Brain pericyte (primary cell): ENCODE measurements at regions not wholly inside any gene's neighbourhood (a gene's known extent, or its start where the extent isn't known, plus 50 kb on each side); places are given as distances from the start of the nearest gene placed in this dataset.
A peak's percentile ranks its signal among the peaks of the same experiment; 100 is the strongest.

Experiments
- DNase-seq: peaks from one replicate; pipeline ENCODE4 v3.0.0-alpha.2; 2012; ENCODE audit warnings: low read depth, low spot score

DNA sequence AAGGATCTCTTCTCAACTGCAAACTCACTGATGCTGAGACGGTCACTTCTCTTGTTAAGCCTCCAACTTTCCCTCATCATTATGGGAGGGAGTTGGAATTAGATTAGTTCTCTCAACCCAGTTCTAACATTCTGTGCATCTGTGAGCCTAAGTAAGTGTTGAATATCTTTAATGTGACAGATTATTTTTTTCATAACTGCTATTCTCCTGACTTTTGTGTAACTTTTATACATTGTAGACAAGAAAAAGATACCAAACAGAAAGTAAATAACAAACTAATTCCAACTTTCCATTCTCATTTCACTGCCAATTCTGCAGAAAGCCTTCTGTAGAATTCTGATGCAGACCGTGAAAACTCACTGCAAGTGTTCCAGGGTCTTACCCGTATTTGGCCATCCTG, 813.5 kb downstream of the TLE4 start:
- no peak for DNase-seq

DNA sequence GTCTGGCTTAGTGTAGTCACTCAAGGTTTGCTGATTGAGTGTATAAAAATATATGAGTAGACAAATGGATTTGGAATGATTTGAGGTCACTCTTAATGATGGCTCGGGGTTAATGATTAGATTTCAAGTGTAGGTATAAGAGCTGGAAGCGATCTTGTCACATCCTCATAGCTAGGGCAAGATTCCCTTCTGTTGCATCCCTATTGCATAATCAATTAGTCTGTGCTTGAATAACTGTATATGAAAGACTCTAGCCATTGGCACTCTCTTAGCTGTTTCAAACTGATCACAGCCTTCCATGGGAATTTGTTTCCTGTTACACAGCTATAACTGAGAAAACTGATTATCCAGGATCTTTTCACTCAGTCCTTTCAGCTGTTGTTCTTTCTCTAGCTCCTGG, 811.6 kb downstream of the TLE4 start:
- DNase-seq = no peak

DNA sequence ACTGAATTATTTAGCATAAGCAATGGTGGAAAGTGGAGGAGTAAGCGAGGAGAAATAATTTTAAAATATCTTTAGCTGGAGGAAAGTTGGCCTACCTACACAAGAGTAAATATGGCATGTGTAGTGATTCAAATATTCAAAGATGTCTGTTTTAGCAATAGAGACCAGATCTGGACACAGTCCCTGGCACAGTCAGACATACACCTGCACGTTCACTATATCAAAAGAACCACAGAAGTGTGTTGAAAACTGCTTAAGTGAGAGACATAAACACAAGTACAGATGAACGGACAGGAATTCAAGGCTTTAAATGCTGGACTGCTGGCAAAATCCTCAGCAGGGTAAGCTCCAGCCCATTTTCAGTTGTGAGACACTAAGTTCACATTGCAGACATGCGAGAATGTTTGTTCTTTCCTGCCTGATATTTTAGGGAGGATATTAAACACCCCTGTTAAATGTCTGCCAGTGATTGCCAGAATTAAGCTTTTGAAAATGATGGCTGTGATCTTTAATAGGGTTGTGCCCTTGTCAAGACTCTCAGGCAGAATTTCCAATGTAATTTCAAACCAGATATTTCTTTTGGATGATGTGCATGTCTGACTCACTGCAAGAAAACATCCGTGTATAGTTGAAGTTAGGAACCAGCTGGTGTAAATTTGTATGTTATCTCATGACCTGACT, 810.6 kb downstream of the TLE4 start:
- peak; percentile 17 for DNase-seq

GRCh38 chr9:80380301-80380700, 808.5 kb downstream of the TLE4 start:
- DNase-seq = no peak

DNA sequence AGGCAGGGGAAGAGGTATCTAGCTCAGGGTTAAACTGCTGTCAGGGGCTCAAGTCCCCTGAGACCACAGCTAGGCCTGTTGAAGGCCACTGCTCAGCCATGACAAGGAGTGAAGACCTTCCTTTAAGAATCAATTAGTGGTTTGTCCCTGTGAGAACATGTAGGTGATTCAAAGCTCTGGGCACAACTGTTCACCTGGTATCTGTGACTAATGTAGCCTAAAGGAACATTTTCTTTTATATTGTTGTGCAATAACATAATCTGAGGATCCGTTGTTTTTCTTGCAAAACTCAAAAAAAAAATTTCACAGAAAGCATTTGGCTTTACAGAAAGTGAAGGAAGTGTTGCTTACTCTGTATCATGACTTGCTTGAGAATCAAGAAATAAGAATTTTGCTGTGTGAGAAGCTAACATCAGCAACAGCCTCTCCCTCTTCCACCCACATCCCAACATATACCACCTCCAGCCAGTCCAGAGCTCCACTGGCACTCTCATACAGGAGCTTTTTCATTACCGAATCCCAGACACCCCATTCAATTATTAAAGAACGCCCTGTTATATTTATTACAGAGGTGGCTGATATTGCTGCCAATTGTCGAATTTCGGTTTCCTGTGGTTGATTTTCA, 807.0 kb downstream of the TLE4 start:
- DNase-seq = no peak

DNA sequence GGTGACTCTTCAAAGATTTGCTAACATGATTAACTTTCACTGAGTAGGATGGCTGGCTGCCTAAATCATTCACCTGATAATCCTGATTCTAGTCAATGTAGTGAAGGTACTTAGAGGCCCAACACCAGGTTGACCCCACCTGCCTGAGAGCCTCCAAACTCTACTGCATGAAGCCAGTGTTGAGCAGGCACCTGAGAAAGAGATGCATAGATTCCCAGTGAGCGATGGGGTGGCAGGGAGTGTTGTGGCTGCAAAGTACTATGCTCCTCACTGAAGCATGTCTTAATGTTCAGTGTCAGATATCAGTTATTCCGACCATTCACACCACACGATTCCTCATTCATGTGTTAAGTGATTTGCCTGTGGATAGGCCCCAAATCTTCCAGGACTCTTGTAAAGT, 804.4 kb downstream of the TLE4 start:
- no peak for DNase-seq

DNA sequence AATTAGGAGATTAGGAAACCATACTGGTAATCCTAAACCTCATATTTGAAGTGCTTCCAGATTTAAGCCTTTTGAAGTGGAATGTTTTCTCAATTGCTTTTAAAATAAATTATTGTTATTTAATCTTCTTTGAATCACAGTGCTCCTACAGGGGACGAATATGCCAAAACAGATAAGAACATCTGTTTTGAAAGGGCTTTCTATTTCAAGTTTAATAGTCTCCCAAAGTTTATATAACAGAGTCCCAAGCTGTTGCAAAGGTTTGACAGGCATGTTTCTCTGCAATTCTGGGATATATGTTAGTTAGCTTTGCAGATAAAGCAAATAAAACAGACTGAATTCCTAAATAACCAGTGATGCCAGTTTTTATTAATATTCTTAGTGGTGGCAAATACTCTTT, 803.7 kb downstream of the TLE4 start:
- DNase-seq = no peak

- no peak for DNase-seq
These were observed 797.9 kb downstream of the TLE4 start for GRCh38 chr9:80369641-80370040.

DNA sequence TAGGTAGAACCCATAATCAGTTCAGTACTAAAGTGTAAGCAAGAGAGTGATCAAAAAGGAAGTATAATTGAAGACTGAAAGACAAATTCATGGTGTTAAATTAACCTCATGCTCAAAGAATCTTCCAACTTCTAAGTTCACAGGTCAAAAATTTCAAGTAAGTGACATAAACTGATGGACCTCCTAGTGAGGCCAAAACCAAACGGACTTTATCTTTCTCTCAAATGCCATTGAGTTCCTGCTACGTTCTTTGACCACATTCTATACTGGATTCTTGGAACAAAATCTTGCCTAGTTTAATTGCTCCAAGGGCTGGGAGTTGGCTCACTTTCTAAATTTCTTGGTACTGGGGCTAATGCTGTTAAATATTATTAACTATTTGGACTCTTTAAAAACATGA, 794.9 kb downstream of the TLE4 start:
- no peak for DNase-seq

GRCh38 chr9:80359941-80360881, 788.4 kb downstream of the TLE4 start:
- DNase-seq = no peak

- DNase-seq = no peak
These were observed 787.5 kb downstream of the TLE4 start for GRCh38 chr9:80359291-80359690.

GRCh38 chr9:80352967-80353366, 781.2 kb downstream of the TLE4 start:
- no peak for DNase-seq

DNA sequence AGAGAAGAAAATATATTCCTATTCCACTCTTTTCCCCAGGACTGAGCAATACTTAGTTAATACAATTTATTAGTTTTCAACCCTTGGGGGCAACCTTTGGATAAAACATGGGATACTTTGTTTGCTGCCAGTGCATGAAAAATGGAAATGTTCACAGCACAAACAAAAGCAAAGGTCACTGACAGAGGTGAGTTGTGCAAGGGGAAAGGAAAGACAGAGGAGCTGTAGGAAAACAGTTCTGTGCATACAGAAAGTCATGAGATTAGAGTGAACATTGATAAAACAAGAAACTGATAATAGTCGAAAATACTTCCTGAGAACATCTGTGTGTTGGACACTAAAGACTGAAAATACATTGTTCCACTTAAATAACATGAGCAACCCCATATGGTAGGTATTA, 779.8 kb downstream of the TLE4 start:
- no peak for DNase-seq

DNA sequence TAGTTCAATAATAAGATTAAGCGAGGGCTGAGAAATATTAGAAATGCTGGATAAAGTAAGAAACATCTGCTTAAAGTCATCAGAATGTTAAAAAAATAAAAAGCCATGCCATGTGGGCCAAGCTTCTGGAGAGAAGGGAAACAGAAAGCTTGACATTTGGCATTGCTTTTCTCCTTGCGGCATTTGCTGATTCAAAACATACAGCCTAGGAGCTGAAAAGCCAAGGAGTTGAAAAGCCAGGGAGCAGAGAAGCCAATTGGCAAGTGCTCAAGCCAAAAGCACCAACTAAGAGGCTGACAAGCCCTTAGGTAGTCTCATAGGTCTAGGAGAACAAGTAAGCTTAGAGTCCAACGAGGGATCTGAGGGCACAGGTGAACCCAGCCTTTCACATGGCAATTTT, 754.3 kb downstream of the TLE4 start:
- peak; percentile 26 for DNase-seq

- peak; percentile 5 for DNase-seq
These were observed 749.2 kb downstream of the TLE4 start for GRCh38 chr9:80320916-80321315.

- DNase-seq = no peak
These were observed 748.7 kb downstream of the TLE4 start for GRCh38 chr9:80320480-80320879.

DNA sequence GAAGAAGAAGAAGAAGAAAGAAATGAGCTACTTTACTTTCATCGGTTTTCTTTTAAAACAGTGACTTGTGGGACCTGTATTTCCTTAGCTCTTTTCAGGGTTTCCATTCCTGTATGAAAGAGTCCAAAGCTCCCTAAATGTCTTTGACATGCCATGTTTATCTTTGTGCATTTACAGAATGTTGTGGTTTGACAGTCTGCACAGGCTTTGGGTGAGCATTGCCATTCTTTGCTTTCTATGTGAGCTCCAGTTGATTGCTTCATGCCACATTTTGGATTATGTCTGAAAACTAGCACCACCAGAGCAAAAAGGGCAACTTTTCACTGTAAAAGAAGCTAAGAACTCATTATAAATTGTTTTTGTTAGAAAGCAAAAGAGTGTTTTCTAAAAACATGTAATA, 733.4 kb downstream of the TLE4 start:
- no peak for DNase-seq

DNA sequence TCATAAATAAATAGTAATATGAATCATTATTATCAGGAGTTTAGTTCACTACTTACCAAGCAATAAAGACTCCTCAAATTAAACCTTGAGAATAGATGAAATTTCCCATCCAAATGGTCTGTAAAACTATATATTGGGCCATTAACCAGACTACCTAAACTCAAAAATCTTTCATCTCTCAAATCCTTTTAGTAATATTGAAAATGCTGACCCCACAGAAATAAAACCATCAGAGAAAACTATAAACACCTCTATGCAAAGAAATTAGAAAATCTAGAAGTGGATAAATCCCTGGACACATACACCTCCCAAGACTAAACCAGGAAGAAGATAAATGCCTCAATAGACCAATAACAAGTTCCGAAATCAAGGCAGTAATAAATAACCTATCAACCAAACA, 723.2 kb downstream of the TLE4 start:
- DNase-seq = no peak

DNA sequence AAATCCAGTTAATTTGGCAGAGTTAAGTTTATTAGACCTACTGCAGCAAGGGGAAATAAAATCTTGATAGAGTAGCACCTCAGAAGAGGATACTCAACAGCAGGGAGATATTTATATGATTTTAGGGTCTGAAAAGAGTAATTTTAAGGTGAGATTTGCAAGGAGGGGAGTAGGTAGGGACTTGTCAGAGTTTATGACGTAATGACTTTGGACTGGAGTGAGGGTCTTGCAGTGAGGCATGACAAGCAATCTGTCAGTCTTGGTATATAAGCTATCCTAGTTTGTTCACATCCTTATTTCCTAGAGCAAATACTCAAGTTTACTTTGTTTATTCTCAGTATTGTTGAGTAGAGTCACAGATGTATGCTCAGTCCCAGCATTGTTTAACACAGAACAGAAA, 722.6 kb downstream of the TLE4 start:
- no peak for DNase-seq

DNA sequence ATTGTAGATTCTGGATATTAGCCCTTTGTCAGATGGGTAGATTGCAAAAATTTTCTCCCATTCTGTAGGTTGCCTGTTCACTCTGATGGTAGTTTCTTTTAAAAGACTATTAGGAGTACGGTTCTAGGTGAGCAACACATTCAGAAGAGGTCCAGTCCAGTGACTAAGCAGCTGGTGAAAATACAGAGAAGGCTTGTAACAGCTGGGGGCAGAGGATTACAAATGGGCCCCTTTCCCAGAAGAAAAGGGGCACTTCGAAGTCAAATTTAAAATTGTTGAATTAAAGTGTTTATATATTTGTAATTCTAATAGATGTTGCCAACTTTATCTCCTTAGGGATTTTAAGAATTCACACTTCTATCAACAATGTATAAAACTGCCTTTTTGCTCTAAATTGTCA, 720.5 kb downstream of the TLE4 start:
- no peak for DNase-seq

- no peak for DNase-seq
These were observed 713.6 kb downstream of the TLE4 start for GRCh38 chr9:80285326-80285725.

GRCh38 chr9:80282766-80283165, 711.0 kb downstream of the TLE4 start:
- no peak for DNase-seq

DNA sequence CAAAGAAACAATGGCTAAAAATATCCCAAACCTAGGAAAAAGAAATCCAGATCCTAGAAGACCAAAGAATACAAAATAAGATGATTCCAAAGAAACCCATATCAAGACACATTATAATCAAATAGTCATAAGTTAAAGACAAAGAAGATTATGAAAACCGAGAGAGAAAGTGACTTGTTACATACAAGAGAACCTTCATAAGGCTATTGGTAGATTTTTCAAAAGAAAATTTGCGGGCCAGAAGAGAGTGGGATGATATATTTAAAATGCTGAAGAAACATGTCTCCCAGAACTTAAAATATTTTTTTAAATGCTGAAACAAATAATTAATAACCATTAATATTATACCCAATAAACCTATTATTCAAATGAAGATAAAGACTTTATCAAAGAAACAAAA, 687.3 kb downstream of the TLE4 start:
- DNase-seq = no peak
